GM19372 (cell line): ENCODE measurements at regions not wholly inside any gene's neighbourhood (a gene's known extent, or its start where the extent isn't known, plus 50 kb on each side); places are given as distances from the start of the nearest gene placed in this dataset.

Source experiments
- ATAC-seq: cut with Tn5 transposase; IDR thresholded peaks from one replicate; pipeline ENCODE4 v1.9.1; 2021; ENCODE audit warnings: mild to moderate bottlenecking, low read depth, moderate library complexity; ENCODE audit not compliant: unreplicated experiment

GRCh38 chr1:229181419-229181818 lies 89.5 kb upstream of the RAB4A start:
- ATAC-seq, result no peak

DNA sequence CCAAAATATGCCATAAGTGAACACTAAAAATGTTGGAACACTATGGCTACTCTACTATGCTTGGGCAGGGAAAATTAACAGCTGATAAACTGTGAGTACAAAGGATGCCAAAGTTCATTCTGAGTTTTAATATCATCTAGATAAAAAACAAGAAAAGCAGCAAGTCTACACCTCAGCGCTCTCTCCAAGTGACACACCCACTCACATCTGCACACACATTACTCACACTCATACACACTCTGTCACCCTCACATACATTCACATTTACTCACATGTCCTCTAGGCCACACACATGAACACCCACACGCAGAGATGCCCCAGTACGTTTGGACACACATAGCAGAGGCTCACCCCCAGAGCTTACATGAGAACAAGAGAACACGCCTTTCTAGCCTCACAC lies 87.3 kb upstream of the RAB4A start:
- ATAC-seq, result no peak

DNA sequence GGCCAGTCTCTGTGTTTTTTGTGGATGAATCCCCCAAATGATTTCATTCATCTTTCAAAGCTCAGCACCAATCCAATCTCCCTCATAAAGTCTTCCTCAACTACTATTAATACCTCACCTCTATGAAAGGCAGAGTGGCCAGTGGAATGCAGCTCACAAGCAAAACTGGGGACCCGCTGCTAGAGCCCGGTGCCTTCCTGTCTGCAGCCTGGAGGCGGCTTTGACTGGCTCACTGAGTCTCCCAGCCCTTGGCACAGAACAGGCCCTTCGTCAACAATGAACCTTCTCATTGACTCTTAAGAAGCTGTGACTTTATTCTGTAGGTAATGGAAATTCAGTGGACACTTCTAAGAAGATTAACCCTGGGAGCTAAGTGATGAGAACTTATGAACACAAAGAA lies 86.8 kb upstream of the RAB4A start:
- no peak for ATAC-seq

GRCh38 chr1:229185963-229186362 lies 84.9 kb upstream of the RAB4A start:
- no peak for ATAC-seq

DNA sequence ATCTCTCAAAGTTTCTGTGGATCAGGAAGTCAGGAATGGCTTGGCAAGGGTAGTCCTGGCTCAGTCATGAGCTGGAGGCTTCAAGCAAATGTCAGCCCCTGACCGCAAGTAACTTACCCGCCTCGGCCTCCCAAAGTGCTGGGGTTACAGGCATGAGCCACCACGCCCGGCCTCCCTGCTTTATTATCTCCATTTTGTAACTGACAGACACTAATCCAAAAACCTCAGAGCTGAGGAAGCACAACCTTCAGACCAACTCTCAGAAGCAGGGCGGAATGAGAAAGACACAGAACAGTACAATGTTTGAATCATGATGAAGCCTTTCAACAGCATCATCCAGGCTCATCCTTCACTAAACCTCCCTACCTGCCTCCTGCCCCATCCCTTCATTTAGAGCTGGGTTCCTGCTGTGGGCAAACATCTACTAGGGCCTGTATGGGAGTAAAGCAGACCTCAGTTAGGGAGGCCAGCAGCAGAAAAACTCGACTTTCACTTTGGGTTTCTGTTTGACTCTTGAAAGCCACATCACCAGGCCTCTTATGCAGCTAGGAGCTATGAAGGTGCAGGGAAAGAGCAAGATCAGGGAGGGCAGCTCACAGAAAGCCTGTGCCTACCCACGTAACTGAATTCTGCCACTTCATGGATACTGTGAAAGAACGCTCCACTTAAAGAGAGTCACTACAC lies 84.4 kb upstream of the RAB4A start:
- ATAC-seq, result peak; percentile 67

DNA sequence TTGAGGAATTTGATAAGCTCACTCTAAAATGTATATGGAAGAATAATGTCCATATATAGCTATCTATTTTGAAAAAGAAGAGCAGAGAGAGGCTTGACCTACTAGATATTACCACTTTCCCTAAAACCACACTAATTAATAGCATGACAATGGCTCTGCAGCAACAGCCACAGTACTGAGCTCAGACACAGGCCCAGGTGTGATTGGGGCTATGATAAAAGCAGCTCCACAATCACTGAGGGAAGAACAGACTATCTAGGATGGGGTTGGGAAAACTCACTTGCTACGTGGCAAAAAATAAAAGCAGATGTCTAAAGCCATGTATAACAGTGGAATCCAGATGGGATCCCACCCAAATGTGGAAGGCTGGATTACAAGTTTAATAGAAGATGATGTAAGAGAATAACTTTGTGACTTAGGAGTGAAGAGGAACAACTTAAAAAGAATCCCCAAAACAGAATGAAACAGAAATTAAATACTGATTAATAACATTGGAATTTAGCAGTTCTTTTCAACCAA lies 80.8 kb upstream of the RAB4A start:
- ATAC-seq, result no peak

GRCh38 chr1:229191066-229191674 lies 79.7 kb upstream of the RAB4A start:
- ATAC-seq, result no peak

DNA sequence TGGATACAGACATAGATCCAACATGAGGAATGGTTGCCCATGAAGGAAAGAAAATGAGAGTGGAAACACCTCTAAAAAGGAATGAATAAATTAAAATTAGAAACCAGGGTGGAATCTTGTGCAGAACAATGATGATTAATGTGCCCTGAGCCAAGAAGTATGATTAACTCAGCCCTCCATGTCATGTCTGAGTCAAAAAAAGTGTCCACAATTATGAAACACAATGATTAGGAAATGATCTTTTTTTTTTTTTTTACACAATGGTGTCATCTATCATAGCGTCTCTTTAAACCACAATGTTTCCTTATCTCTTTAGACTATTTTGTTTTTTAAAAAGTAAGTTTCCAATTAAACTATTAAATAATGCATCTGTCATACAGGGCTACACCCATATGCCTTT lies 78.9 kb upstream of the RAB4A start:
- ATAC-seq, result no peak

GRCh38 chr1:229192853-229193252 lies 78.1 kb upstream of the RAB4A start:
- ATAC-seq, result no peak

DNA sequence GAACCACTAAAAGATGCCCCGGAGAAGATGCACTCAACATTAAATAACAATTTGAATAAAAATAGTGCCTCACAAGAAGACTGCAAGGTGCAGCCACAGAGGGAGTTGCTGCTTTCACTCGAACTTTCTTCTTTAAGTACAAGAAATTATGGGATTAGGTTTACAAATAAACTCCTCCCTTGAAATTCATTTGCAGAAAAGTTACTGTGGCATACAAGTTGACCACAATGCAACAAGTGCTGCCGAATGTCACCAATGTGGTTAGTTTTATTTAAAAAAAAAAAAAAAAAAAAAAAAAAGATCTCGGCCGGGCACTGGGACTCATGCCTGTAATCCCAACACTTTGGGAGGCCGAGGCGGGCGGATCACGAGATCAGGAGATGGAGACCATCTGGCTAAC lies 76.8 kb upstream of the RAB4A start:
- no peak for ATAC-seq

- ATAC-seq, result no peak
Measured at GRCh38 chr1:229195246-229195645, 75.7 kb upstream of the RAB4A start.

GRCh38 chr1:229196404-229197264 lies 74.3 kb upstream of the RAB4A start:
- no peak for ATAC-seq

DNA sequence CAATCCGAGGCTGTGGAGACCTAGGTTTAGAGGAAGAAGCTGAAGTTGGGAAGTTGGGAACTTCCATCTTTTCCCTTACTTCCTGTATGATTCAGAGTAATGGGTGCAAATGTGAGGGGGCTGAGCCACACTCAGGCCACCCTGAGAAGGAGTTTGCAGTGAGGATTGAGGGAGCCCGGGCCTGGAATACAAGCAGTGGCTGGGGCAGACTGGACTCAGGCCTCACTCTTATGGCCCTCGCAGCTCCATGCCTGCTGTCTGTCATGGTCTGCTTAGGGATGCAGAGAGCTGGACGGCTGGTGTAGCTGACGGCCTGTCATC lies 73.7 kb upstream of the RAB4A start:
- ATAC-seq, result no peak

DNA sequence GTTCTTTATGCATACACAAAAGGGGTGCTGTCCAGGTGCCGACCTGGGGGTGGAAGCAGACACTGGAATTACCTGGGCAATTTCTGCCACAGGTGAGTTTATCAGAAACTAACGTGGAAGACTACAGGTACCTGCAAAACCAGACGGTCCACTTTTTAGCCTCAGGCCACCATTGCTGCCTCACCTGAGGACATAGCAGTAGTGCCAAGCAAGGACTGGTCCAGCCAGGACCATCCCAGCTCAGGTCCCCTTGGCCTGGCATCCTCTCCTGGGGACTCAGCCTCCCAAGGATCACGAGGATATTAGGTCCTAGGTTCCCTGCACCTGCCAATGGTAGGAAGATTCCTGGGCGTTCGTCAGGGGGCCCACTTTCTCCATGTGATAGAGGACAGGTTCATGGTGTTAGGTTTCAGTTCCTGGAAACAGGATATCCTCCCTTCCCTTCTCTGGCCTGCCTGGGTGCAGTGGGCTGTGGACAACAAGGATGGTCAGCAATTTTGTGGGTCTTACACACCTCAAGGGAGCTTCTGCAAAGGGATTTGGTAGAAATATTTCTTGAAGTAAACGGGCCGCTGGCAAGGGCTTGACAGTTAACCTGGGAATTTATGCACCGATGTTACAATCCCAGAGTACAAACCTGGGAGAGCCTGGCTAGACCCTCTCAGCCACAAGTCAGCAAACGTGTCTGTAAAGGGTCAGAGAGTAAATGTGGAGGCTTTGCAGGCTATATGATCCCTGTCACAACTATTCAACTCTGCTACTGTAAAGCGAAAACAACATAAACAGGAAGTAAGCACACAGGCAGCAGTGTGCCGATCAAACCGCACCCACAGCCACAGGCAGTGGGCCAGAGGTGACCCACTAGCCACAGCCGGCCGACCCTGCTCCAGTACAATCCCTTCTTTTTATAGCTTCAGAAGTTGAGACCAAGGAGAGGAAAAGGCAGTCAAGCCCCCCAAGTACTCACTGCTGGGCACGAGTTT lies 71.4 kb upstream of the RAB4A start:
- ATAC-seq, result no peak

DNA sequence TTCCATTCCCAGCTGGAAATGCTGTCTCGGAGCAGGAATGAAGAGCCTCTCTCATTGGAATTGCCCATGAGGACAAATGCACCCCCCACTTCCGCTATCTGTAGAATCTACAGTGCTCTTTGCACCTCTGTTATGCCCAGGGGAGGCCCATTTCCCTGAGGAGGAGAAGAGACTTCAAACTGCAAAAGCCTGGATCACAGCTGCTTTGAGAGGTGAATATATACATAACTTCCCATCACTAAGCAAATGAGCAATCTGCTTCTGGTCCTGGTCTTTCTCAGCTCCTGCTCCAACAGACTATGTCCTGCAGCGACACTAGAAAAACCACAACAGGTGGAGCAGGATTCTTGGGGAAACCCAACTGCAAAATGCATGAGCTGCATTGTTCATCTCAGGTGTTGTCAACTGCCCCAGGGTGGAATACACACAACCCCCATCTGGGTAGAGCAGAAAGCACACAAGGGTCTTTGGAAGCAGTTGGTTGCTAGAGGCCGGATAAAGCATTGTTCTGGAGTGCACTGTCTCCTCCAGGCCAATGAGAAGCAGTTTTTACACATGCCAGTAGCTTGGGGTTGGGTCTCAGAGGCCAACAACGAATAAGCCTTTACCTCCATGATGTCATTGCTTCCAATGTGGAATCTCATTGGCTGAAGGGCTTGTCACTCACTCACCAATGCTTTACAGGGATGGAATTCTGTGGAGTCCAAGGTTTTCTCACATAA lies 67.7 kb upstream of the RAB4A start:
- no peak for ATAC-seq

GRCh38 chr1:229203991-229204632 lies 66.8 kb upstream of the RAB4A start:
- ATAC-seq, result no peak

GRCh38 chr1:229204921-229205777 lies 65.8 kb upstream of the RAB4A start:
- no peak for ATAC-seq

GRCh38 chr1:229205854-229206253 lies 65.1 kb upstream of the RAB4A start:
- no peak for ATAC-seq
